Ishikawa (cell line): ENCODE measurements at regions not wholly inside any gene's neighbourhood (a gene's known extent, or its start where the extent isn't known, plus 50 kb on each side); places are given as distances from the start of the nearest gene placed in this dataset.

ENCODE experiments used
- CEBPB ChIP-seq: IDR thresholded peaks from 2 replicates; pipeline ENCODE4 v1.6.1; 2012
- CREB1 ChIP-seq: IDR thresholded peaks from 2 replicates; pipeline ENCODE4 v1.6.1; 2012; ENCODE audit warnings: low read depth
- EP300 ChIP-seq: IDR thresholded peaks from 2 replicates; pipeline ENCODE4 v1.6.1; 2012; ENCODE audit warnings: borderline replicate concordance
- NFIC ChIP-seq: IDR thresholded peaks from 2 replicates; pipeline ENCODE4 v1.6.1; 2012
- TAF1 ChIP-seq: IDR thresholded peaks from 2 replicates; pipeline ENCODE4 v1.6.1; 2012; ENCODE audit warnings: low read depth, mild to moderate bottlenecking
- TEAD4 ChIP-seq: IDR thresholded peaks from 2 replicates; pipeline ENCODE4 v1.6.1; 2012
- TF ChIP-seq, protein P1 (sequence below): IDR thresholded peaks from 2 replicates; pipeline ENCODE4 v1.6.1; 2012; ENCODE audit warnings: low read depth, mild to moderate bottlenecking

DNA sequence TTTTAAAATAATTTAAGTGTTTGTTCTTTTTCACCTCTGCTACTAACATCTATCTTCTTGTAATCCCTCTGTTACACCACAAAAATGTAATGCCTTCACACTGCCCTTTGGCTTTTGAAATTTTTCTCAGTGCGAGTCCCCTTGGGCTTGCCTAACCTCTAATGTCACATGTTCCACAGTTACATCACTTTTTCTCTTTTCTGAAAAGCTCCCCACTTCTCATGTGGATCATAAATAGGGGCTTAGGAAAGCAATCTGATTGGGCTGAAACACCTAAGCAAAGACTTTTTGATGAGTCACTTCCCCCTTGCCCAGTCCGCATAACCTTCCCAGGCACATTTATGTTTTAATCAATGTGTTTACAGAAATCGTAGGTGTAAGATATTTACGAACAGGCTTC lies 288.2 kb downstream of the IPMK start:
- TF ChIP-seq, protein P1, sequence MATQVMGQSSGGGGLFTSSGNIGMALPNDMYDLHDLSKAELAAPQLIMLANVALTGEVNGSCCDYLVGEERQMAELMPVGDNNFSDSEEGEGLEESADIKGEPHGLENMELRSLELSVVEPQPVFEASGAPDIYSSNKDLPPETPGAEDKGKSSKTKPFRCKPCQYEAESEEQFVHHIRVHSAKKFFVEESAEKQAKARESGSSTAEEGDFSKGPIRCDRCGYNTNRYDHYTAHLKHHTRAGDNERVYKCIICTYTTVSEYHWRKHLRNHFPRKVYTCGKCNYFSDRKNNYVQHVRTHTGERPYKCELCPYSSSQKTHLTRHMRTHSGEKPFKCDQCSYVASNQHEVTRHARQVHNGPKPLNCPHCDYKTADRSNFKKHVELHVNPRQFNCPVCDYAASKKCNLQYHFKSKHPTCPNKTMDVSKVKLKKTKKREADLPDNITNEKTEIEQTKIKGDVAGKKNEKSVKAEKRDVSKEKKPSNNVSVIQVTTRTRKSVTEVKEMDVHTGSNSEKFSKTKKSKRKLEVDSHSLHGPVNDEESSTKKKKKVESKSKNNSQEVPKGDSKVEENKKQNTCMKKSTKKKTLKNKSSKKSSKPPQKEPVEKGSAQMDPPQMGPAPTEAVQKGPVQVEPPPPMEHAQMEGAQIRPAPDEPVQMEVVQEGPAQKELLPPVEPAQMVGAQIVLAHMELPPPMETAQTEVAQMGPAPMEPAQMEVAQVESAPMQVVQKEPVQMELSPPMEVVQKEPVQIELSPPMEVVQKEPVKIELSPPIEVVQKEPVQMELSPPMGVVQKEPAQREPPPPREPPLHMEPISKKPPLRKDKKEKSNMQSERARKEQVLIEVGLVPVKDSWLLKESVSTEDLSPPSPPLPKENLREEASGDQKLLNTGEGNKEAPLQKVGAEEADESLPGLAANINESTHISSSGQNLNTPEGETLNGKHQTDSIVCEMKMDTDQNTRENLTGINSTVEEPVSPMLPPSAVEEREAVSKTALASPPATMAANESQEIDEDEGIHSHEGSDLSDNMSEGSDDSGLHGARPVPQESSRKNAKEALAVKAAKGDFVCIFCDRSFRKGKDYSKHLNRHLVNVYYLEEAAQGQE, result no peak
- TF ChIP-seq CEBPB (no peak), CREB1 (no peak), NFIC (no peak), EP300 (no peak), TAF1 (no peak), TEAD4 (no peak)
